Activated CD8-positive, alpha-beta memory T cell treated with anti-CD3 and anti-CD28 coated beads, Interleukin-2, amount 10 ng/mL, durations not matched to agents 7 days and 5 days (primary cell): ENCODE measurements at regions not wholly inside any gene's neighbourhood (a gene's known extent, or its start where the extent isn't known, plus 50 kb on each side); places are given as distances from the start of the nearest gene placed in this dataset.

Experiments used
- ATAC-seq: fragments of 150-1000 bp; cut with Tn5 transposase; one replicate; pipeline ENCODE4 v1.10.0; 2021; ENCODE audit warnings: moderate library complexity
- CTCF ChIA-PET: fragments of 350-600 bp; sonication (Branson Sonifier 250); formaldehyde crosslinking; loops from one replicate; lab custom pipeline; 2021; ENCODE audit warnings: antibody characterized with exemption; lab: Charles Lee
- DNase-seq: peaks from one replicate; pipeline ENCODE4 v3.0.0-alpha.2; 2020
- H3K27ac Mint-ChIP-seq: one replicate; pipeline ENCODE4 v1.8.0; 2021; ENCODE audit warnings: mild to moderate bottlenecking, mixed read lengths
- H3K27me3 Mint-ChIP-seq: one replicate; pipeline ENCODE4 v1.8.0; 2021; ENCODE audit warnings: mixed read lengths
- H3K36me3 Mint-ChIP-seq: one replicate; pipeline ENCODE4 v1.8.0; 2021; ENCODE audit warnings: mild to moderate bottlenecking, mixed read lengths
- H3K4me1 Mint-ChIP-seq: one replicate; pipeline ENCODE4 v1.8.0; 2021; ENCODE audit warnings: mixed read lengths
- H3K4me3 Mint-ChIP-seq: one replicate; pipeline ENCODE4 v1.8.0; 2021; ENCODE audit warnings: mild to moderate bottlenecking, moderate library complexity, mixed read lengths
- H3K9me3 Mint-ChIP-seq: one replicate; pipeline ENCODE4 v1.8.0; 2022; ENCODE audit warnings: low read depth, mixed read lengths

DNA sequence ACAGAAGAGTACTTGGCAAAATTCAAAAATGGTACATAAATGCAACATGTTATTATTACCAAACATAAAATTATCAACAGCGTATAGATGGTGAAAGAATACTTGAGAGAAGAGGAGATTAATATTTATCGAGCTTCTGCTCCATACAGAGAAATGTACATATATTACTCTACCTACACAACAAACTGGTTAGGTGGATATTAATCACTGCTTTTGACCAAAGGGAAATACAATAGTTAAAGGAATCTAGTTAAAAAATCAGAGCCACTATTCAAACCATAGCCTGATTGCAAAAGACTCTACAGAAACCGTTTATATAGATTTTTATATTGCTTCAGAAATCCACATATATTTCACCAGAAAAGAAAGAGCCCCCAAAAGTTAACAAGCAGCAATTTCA is 379.3 kb upstream of the PRMT6 start:
- H3K4me1 Mint-ChIP-seq = no peaks in the 10 kb centered on the region
- CTCF ChIA-PET = no interaction called here
- DNase-seq = no peak
- no peak for ATAC-seq
- H3K27ac Mint-ChIP-seq = no peak overlapping the region
- H3K36me3 Mint-ChIP-seq = no peaks in the 10 kb centered on the region
- no peaks in the 10 kb centered on the region for H3K9me3 Mint-ChIP-seq
- H3K4me3 Mint-ChIP-seq = no peak overlapping the region
- H3K27me3 Mint-ChIP-seq = no peaks in the 10 kb centered on the region

- Mint-ChIP-seq H3K27ac (no peak overlapping the region), H3K4me1 (no peaks in the 10 kb centered on the region), H3K36me3 (no peaks in the 10 kb centered on the region), H3K9me3 (no peaks in the 10 kb centered on the region), H3K4me3 (no peak overlapping the region), H3K27me3 (no peaks in the 10 kb centered on the region)
- CTCF ChIA-PET = no interaction called here
- ATAC-seq (no peak), DNase-seq (no peak)
These were observed 378.8 kb upstream of the PRMT6 start for GRCh38 chr1:106677721-106678120.

- CTCF ChIA-PET = no interaction called here
- no peaks in the 10 kb centered on the region for H3K36me3 Mint-ChIP-seq
- no peak overlapping the region for H3K4me3 Mint-ChIP-seq
- no peaks in the 10 kb centered on the region for H3K9me3 Mint-ChIP-seq
- no peaks in the 10 kb centered on the region for H3K27me3 Mint-ChIP-seq
- no peaks in the 10 kb centered on the region for H3K4me1 Mint-ChIP-seq
- ATAC-seq (no peak), DNase-seq (no peak)
- H3K27ac Mint-ChIP-seq = no peak overlapping the region
These were observed 378.0 kb upstream of the PRMT6 start for GRCh38 chr1:106678279-106679050.

DNA sequence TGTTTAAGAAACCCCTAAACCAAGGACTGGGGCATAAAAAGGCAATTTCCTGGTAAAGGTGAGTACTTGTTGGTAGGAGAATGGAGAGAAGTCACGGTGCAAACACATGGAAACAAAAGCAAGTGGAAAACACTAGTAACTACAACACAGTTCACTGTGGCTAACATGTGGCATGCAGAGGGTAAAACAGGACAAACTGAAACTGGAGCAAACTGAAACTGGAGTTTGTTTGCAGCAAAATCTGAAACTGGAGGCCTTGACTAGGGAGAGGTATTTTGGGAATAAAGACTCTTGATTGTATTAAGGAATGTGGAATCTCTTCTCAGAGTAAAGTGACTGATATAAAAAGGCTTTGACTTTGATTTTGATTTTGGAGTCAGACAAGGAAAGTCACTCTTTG is 376.3 kb upstream of the PRMT6 start:
- Mint-ChIP-seq H3K4me1 (no peaks in the 10 kb centered on the region), H3K36me3 (no peaks in the 10 kb centered on the region), H3K27ac (no peak overlapping the region), H3K9me3 (peaks cover 4% of the 10 kb centered on the region), H3K27me3 (no peaks in the 10 kb centered on the region), H3K4me3 (no peak overlapping the region)
- no peak for ATAC-seq
- CTCF ChIA-PET = no interaction called here
- DNase-seq = no peak

DNA sequence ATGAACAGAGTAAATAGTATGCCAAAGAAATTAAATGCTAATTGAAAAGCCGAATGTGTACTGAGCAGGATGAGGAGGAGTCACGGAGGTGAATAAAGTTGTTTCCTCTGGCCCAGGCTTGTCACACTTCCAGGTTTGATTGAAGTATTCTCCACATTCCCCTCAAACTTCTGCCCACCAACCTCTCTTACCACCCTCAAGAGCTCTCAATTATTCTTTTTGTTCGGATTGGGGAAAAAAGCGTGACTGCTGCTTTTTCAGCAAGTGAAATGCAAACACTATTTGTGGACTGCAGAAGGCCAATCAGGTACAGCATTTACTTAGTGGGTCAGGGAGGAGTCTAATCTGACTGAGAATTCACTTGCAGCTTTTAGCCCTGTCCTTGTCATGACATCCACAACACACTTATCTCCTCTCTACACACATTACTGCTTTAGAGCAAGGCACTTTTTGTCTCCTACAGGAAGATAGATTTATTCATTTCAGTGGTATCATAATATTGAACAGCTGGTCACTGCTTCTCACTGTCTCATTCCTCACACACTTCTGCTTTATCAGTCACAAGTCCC is 375.6 kb upstream of the PRMT6 start:
- Mint-ChIP-seq H3K4me1 (no peaks in the 10 kb centered on the region), H3K27ac (no peak overlapping the region), H3K9me3 (peaks cover 4% of the 10 kb centered on the region), H3K27me3 (no peaks in the 10 kb centered on the region), H3K4me3 (no peak overlapping the region), H3K36me3 (no peaks in the 10 kb centered on the region)
- no peak for ATAC-seq
- no peak for DNase-seq
- CTCF ChIA-PET = no interaction called here

- Mint-ChIP-seq H3K27ac (no peak overlapping the region), H3K27me3 (no peaks in the 10 kb centered on the region), H3K4me3 (no peak overlapping the region), H3K9me3 (peaks cover 4% of the 10 kb centered on the region), H3K36me3 (no peaks in the 10 kb centered on the region), H3K4me1 (no peaks in the 10 kb centered on the region)
- CTCF ChIA-PET = no interaction called here
- DNase-seq (no peak), ATAC-seq (no peak)
These were observed 374.4 kb upstream of the PRMT6 start for GRCh38 chr1:106681939-106682522.

GRCh38 chr1:106688446-106688845 is 368.0 kb upstream of the PRMT6 start:
- no peak overlapping the region for H3K4me3 Mint-ChIP-seq
- no peak overlapping the region for H3K27ac Mint-ChIP-seq
- peaks cover 11% of the 10 kb centered on the region for H3K9me3 Mint-ChIP-seq
- no peaks in the 10 kb centered on the region for H3K36me3 Mint-ChIP-seq
- CTCF ChIA-PET = no interaction called here
- no peak for ATAC-seq
- no peak for DNase-seq
- no peaks in the 10 kb centered on the region for H3K4me1 Mint-ChIP-seq
- no peaks in the 10 kb centered on the region for H3K27me3 Mint-ChIP-seq

DNA sequence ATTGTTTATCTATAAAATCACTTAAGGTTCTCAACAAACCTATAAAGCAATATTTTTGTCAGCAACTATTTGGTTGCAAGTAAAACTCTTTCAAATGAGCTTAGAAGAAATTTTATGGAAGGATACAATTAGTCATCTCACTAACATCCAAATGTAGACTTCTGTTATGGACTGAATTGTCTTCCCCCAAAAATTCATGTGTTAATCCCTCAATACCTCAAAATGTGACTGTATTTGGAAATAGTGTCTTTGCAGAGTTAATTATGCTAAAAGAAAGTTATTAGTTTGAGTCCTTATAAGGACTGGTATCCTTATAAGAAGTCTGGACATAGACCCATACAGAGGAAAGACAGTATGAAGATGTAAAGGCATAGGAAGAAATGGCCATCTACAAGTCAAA is 357.8 kb upstream of the PRMT6 start:
- Mint-ChIP-seq H3K4me3 (no peak overlapping the region), H3K4me1 (no peaks in the 10 kb centered on the region), H3K36me3 (no peaks in the 10 kb centered on the region), H3K27ac (no peak overlapping the region), H3K9me3 (peaks cover 12% of the 10 kb centered on the region), H3K27me3 (no peaks in the 10 kb centered on the region)
- no peak for ATAC-seq
- CTCF ChIA-PET = no interaction called here
- no peak for DNase-seq

DNA sequence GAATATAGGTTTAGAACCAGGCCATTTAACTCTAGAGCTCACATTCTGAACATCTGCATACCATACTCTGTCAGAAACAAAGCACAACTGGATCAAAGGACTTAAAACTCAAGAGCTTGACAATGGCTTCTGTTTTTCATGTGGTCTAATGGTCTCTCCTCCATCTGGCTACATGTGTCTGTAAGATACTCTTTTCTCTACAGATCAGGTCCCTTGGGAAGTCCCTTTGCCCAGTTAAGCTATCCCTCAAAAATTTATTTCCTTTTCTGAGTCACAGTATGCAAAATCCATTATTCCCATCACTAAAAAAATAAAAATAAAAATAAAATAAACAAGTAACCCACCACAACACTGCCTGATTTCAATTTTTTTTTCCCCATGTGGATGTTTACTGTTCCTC is 357.0 kb upstream of the PRMT6 start:
- Mint-ChIP-seq H3K4me1 (no peaks in the 10 kb centered on the region), H3K36me3 (no peaks in the 10 kb centered on the region), H3K27ac (no peak overlapping the region), H3K9me3 (peaks cover 14% of the 10 kb centered on the region), H3K4me3 (no peak overlapping the region), H3K27me3 (no peaks in the 10 kb centered on the region)
- CTCF ChIA-PET = no interaction called here
- no peak for ATAC-seq
- DNase-seq = no peak

GRCh38 chr1:106700211-106700610 is 356.3 kb upstream of the PRMT6 start:
- DNase-seq = no peak
- no peak overlapping the region for H3K27ac Mint-ChIP-seq
- H3K4me3 Mint-ChIP-seq = no peak overlapping the region
- CTCF ChIA-PET = no interaction called here
- H3K27me3 Mint-ChIP-seq = no peaks in the 10 kb centered on the region
- no peaks in the 10 kb centered on the region for H3K36me3 Mint-ChIP-seq
- ATAC-seq = no peak
- no peaks in the 10 kb centered on the region for H3K4me1 Mint-ChIP-seq
- peaks cover 14% of the 10 kb centered on the region for H3K9me3 Mint-ChIP-seq

DNA sequence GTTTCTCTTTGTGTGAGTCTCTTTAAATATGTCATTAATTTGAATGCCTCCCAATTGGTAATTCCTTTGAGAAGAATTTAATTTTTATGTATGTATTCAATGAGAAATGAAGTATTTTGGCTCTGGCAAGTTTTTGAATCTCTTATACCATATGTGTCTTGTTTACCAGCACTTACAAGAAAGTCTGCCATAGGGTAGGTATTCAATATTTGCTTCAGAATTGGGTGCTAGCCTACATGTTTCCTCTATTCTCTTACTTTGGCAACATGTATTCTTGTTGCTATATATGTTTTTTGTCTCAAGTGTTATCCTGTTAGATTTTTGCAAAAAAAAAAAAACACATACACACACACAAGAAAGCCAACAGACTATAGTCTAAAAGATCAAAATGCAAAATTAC is 350.5 kb upstream of the PRMT6 start:
- ATAC-seq = no peak

GRCh38 chr1:106717591-106717990 is 338.9 kb upstream of the PRMT6 start:
- Mint-ChIP-seq H3K36me3 (no peaks in the 10 kb centered on the region), H3K4me3 (no peak overlapping the region), H3K4me1 (no peaks in the 10 kb centered on the region), H3K27ac (no peak overlapping the region), H3K27me3 (no peaks in the 10 kb centered on the region), H3K9me3 (no peaks in the 10 kb centered on the region)
- no peak for DNase-seq
- CTCF ChIA-PET = no interaction called here
- ATAC-seq = no peak

More for the DNA sequence above, 350.5 kb upstream of the PRMT6 start:
- H3K27me3 Mint-ChIP-seq = no peaks in the 10 kb centered on the region
- CTCF ChIA-PET = no interaction called here
- no peak for DNase-seq
- H3K27ac Mint-ChIP-seq = no peak overlapping the region
- H3K36me3 Mint-ChIP-seq = no peaks in the 10 kb centered on the region
- peaks cover 12% of the 10 kb centered on the region for H3K9me3 Mint-ChIP-seq
- no peaks in the 10 kb centered on the region for H3K4me1 Mint-ChIP-seq
- H3K4me3 Mint-ChIP-seq = no peak overlapping the region

DNA sequence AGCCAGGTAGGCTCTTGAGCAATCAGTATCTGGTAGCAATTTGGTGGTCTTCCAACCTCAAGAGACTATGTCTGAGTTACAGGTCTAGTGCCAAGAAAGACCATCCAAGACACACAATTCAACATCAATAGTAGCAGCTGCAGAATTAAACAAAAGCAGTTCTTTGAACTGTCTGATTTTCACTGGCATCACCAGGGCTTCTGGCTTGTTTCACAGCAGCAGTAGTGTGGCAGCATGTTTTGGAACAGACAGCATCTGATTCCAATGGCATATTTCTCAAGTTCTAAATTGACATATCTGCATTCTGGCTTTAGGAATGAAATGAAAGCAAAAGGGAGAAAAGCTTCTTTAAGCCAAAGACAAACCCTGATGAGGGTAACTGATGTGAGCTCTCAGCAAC is 334.7 kb upstream of the PRMT6 start:
- Mint-ChIP-seq H3K9me3 (peaks cover 2% of the 10 kb centered on the region), H3K4me3 (no peak overlapping the region), H3K36me3 (no peaks in the 10 kb centered on the region), H3K27ac (no peak overlapping the region), H3K4me1 (no peaks in the 10 kb centered on the region), H3K27me3 (no peaks in the 10 kb centered on the region)
- DNase-seq (no peak), ATAC-seq (no peak)
- CTCF ChIA-PET = no interaction called here

- no peak overlapping the region for H3K4me3 Mint-ChIP-seq
- no peaks in the 10 kb centered on the region for H3K4me1 Mint-ChIP-seq
- H3K27me3 Mint-ChIP-seq = no peaks in the 10 kb centered on the region
- peaks cover 2% of the 10 kb centered on the region for H3K9me3 Mint-ChIP-seq
- H3K27ac Mint-ChIP-seq = no peak overlapping the region
- ATAC-seq (no peak), DNase-seq (no peak)
- CTCF ChIA-PET = no interaction called here
- H3K36me3 Mint-ChIP-seq = no peaks in the 10 kb centered on the region
These were observed 334.0 kb upstream of the PRMT6 start for GRCh38 chr1:106722466-106722865.
